Caco-2 (cell line): ENCODE measurements at regions not wholly inside any gene's neighbourhood (a gene's known extent, or its start where the extent isn't known, plus 50 kb on each side); places are given as distances from the start of the nearest gene placed in this dataset.

Source experiments
- BruUV-seq: library from RNA; stranded (reverse); fragments of 400-500 nt; replicated peaks from 2 replicates; lab custom pipeline; 2021; lab: Mats Ljungman, UMichigan
- CTCF ChIA-PET: fragments of 300-600 bp; sonication (Branson Sonifier 250); formaldehyde crosslinking; loops from one replicate; lab custom pipeline; 2022; ENCODE audit warnings: antibody characterized with exemption; lab: Charles Lee
- POLR2A ChIA-PET: fragments of 300-600 bp; sonication (Branson Sonifier 250); formaldehyde crosslinking; loops from one replicate; lab custom pipeline; 2022; ENCODE audit warnings: antibody characterized with exemption; lab: Charles Lee
- DNase-seq, 2 experiments: peaks; one replicate each; pipeline versions ENCODE4 v3.0.0 to v3.0.0-alpha.2; 2020 to 2022
- H3K27me3 ChIP-seq: replicated peaks from 2 replicates; pipeline ENCODE4 v1.6.0; 2011; ENCODE audit warnings: low read length; ENCODE audit not compliant: control insufficient read depth, insufficient read depth
- H3K36me3 ChIP-seq: 2 replicates; pipeline ENCODE4 v1.5.1; 2011; ENCODE audit warnings: low read length; ENCODE audit not compliant: control insufficient read depth, insufficient read depth
- H3K4me1 ChIP-seq: fragments of 250-450 bp; sonication (Bioruptor Pico); 2 replicates; pipeline ENCODE4 v1.5.1; 2020; ENCODE audit warnings: mild to moderate bottlenecking
- H3K4me3 ChIP-seq: 2 replicates; pipeline ENCODE4 v1.5.1; 2011; ENCODE audit warnings: low read depth, mild to moderate bottlenecking, control low read depth, low read length
- H3K9me3 ChIP-seq: fragments of 250-450 bp; sonication (Bioruptor Pico); 2 replicates; pipeline ENCODE4 v1.5.1; 2020; ENCODE audit warnings: mild to moderate bottlenecking, moderate library complexity
- H3K27ac Mint-ChIP-seq: one replicate; pipeline ENCODE4 v1.8.0; 2022; ENCODE audit warnings: mixed read lengths; ENCODE audit not compliant: unreplicated experiment
- H3K27me3 Mint-ChIP-seq: one replicate; pipeline ENCODE4 v1.8.0; 2022; ENCODE audit warnings: mixed read lengths; ENCODE audit not compliant: insufficient read depth, unreplicated experiment
- H3K36me3 Mint-ChIP-seq: one replicate; pipeline ENCODE4 v1.8.0; 2022; ENCODE audit warnings: mild to moderate bottlenecking, mixed read lengths; ENCODE audit not compliant: insufficient read depth, unreplicated experiment
- H3K4me1 Mint-ChIP-seq: one replicate; pipeline ENCODE4 v1.8.0; 2022; ENCODE audit warnings: low read depth, mixed read lengths; ENCODE audit not compliant: unreplicated experiment
- H3K4me3 Mint-ChIP-seq: one replicate; pipeline ENCODE4 v1.8.0; 2022; ENCODE audit warnings: mild to moderate bottlenecking, moderate library complexity, mixed read lengths; ENCODE audit not compliant: unreplicated experiment
- H3K9me3 Mint-ChIP-seq: one replicate; pipeline ENCODE4 v1.8.0; 2022; ENCODE audit warnings: mixed read lengths; ENCODE audit not compliant: unreplicated experiment
- CTCF ChIP-seq, 2 experiments: fragments of 200-600 bp in 1 of 2; IDR thresholded peaks; 1 replicate in 1 of 2; 2 replicates in 1 of 2; pipeline versions ENCODE4 v1.5.1 to v1.8.0; 2011 to 2022; ENCODE audit warnings: antibody characterized with exemption in 1 of 2, control low read depth in 1 of 2, inconsistent platforms in 1 of 2, low read depth in 1 of 2, low read length in 1 of 2, mild to moderate bottlenecking in 1 of 2, moderate library complexity in 1 of 2; ENCODE audit not compliant: insufficient read depth in 1 of 2, severe bottlenecking in 1 of 2, unreplicated experiment in 1 of 2
- intact Hi-C: fragments of 100-400 bp; cut with micrococcal nuclease; formaldehyde crosslinking; loops from one replicate; pipeline ENCODE4 v1.10.0; 2022; ENCODE audit not compliant: unreplicated experiment

GRCh38 chr7:33669251-33669670 lies 236.1 kb upstream of the BMPER start:
- H3K27me3 ChIP-seq = no peaks in the 10 kb centered on the region
- no peaks in the 10 kb centered on the region for H3K36me3 ChIP-seq
- peak overlapping the region; percentile 26 for H3K27ac Mint-ChIP-seq
- no peaks in the 10 kb centered on the region for H3K36me3 Mint-ChIP-seq
- intact Hi-C loops = no loop called here
- no peak for TF ChIP-seq CTCF (IDR thresholded peaks at IDR 0.05; ENCODE audit: insufficient read depth in 1 of 2, low read depth in 1 of 2, low read length in 1 of 2, severe bottlenecking in 1 of 2, unreplicated experiment in 1 of 2)
- no TSS peak for BruUV-seq
- no peaks in the 10 kb centered on the region for H3K4me1 Mint-ChIP-seq
- ChIA-PET CTCF (interaction anchor here (0.7 kb wide), 1 partner anchor 335 kb away, joined by 3 read pairs; no protein-coding TSS in a partner anchor), POLR2A (no interaction called here)
- H3K4me3 ChIP-seq = no peak overlapping the region
- peaks cover 13% of the 10 kb centered on the region for H3K4me1 ChIP-seq
- no peaks in the 10 kb centered on the region for H3K9me3 ChIP-seq
- no peaks in the 10 kb centered on the region for H3K27me3 Mint-ChIP-seq
- H3K9me3 Mint-ChIP-seq = no peaks in the 10 kb centered on the region
- H3K4me3 Mint-ChIP-seq = no peak overlapping the region
- peak in 1 of 2 experiments; percentile 20 for DNase-seq

GRCh38 chr7:33671531-33672262 lies 233.6 kb upstream of the BMPER start:
- H3K36me3 ChIP-seq = no peaks in the 10 kb centered on the region
- DNase-seq = no peak
- ChIA-PET POLR2A (no interaction called here), CTCF (no interaction called here)
- Mint-ChIP-seq H3K27me3 (peaks cover 2% of the 10 kb centered on the region), H3K4me3 (no peak overlapping the region), H3K4me1 (no peaks in the 10 kb centered on the region), H3K27ac (no peak overlapping the region), H3K36me3 (no peaks in the 10 kb centered on the region), H3K9me3 (no peaks in the 10 kb centered on the region)
- peaks cover 13% of the 10 kb centered on the region for H3K4me1 ChIP-seq
- intact Hi-C loops = no loop called here
- H3K27me3 ChIP-seq = no peaks in the 10 kb centered on the region
- BruUV-seq = no TSS peak
- H3K4me3 ChIP-seq = no peak overlapping the region
- H3K9me3 ChIP-seq = no peaks in the 10 kb centered on the region
- TF ChIP-seq CTCF (IDR thresholded peaks at IDR 0.05; ENCODE audit: insufficient read depth in 1 of 2, low read depth in 1 of 2, low read length in 1 of 2, severe bottlenecking in 1 of 2, unreplicated experiment in 1 of 2) = no peak

GRCh38 chr7:33673029-33673700 lies 232.2 kb upstream of the BMPER start:
- POLR2A ChIA-PET = no interaction called here
- Mint-ChIP-seq H3K9me3 (no peaks in the 10 kb centered on the region), H3K4me1 (no peaks in the 10 kb centered on the region), H3K27me3 (peaks cover 2% of the 10 kb centered on the region), H3K36me3 (no peaks in the 10 kb centered on the region), H3K4me3 (no peak overlapping the region), H3K27ac (no peak overlapping the region)
- Histone ChIP-seq H3K27me3 (no peaks in the 10 kb centered on the region), H3K4me3 (no peak overlapping the region), H3K9me3 (no peaks in the 10 kb centered on the region), H3K4me1 (peaks cover 13% of the 10 kb centered on the region), H3K36me3 (no peaks in the 10 kb centered on the region)
- DNase-seq = no peak
- no TSS peak for BruUV-seq
- CTCF ChIA-PET = no interaction called here
- intact Hi-C loops = no loop called here
- TF ChIP-seq CTCF (IDR thresholded peaks at IDR 0.05; ENCODE audit: insufficient read depth in 1 of 2, low read depth in 1 of 2, low read length in 1 of 2, severe bottlenecking in 1 of 2, unreplicated experiment in 1 of 2) = no peak
